HG03439 (cell line): ENCODE measurements at regions not wholly inside any gene's neighbourhood (a gene's known extent, or its start where the extent isn't known, plus 50 kb on each side); places are given as distances from the start of the nearest gene placed in this dataset.

Experiments
- ATAC-seq: cut with Tn5 transposase; IDR thresholded peaks from one replicate; pipeline ENCODE4 v1.9.1; 2021; ENCODE audit warnings: mild to moderate bottlenecking, moderate library complexity; ENCODE audit not compliant: unreplicated experiment

DNA sequence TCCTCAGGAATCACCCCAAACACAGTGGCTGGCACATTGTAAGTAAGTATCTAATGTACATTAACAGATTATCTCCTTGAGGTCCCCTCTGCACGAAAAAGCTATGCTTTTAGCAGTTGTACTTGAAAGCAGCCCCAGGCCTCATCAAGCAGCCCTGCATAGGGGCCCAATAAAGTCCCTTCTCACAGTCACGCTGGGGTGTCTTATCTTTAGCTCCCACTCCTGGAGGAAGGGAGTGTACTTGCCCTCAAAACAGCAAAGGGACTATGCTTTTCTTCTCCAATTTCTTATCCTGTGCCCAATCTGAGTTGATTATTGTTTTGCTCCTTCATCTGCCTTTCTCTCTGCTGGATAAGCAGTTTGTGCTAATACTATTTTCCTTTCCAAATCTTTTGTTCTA, 168.8 kb upstream of the PLXNA2 start:
- no peak for ATAC-seq

DNA sequence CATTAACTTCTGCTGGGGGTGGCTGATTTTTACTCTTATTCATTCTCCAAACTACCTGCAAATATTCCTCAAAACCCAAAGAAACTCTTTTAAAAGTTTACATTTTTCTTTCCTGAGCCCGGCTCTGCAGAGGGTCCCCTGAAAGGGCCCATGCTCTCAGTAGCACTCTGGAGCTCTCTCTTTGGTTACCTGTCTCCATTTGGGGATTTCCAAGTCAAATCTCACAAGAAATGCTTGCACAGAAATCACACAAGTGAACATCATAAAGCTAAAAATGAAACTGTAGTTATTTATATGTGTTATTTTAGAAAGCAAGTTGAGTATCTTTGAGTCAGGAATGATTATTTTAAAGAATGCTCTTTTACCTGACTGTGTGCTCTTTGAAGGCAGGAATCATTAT, 174.5 kb upstream of the PLXNA2 start:
- no peak for ATAC-seq

DNA sequence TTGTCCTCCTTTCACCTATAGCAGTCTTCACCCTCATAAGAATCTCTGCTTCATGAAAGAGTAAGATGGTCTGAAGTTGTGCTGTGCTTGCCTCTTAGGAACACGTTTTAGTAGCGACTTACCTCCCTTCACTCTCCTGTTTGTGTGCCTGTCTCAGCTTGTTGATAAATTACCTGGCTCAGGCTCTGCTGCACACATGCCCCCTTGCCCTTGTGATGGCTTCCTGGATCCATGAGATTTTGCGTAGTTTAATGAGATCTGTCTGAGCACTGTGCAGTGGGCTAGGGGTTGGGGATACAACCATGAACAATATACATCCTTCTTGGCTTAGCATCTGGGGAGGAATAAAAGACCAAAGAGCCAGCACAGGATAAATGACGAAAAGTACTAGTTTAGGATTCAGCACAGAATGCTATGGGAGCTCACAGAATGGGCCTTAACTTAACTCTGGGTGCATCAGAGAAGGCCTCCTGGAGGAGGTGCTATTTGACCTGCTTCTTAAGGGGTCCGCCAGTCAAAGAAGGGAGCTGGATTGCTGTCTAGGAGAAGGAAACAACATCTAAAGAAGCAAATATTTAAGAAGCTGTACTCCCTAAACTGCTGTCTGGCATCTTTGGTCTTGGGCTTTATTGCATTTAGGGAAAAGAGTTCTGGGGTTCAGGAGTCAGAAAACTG, 175.7 kb upstream of the PLXNA2 start:
- ATAC-seq: no peak

DNA sequence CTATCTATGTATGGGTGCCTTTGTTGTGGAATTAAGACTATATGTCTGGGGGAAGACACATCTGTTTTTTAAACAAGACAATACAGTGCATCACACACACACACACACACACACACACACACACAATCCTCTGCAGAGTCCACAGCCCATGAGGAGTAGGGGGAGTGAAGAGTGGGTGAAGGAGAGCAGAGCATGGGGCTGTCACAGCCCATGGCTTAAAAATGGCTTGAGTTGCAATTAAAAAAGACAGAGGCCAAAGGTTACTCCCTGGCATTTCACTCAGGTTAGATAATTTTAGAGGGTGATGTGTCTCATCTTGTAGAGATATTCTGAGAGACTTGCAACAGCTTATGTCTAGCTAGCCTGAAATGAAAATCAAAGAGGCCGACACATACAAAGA, 176.5 kb upstream of the PLXNA2 start:
- no peak for ATAC-seq

DNA sequence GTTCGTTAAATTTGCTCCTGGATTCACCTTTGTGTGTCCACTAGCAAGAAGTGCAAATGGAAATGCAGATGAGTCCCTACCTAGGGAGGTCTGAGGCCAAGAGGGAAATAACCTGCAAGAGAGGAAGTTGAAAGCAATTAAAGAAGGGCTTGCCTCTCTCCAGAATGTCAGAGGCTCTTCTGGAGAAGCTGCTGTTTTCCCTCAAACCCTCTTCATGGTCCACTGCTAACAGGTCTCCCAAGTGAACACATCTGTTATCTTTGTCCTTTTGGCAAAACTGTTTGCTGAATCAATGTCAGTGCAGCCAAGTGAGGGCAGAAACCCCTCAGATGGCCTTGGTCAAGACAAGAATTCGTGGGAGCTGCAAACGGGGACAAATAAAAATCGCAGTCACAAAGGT, 177.3 kb upstream of the PLXNA2 start:
- ATAC-seq: no peak

DNA sequence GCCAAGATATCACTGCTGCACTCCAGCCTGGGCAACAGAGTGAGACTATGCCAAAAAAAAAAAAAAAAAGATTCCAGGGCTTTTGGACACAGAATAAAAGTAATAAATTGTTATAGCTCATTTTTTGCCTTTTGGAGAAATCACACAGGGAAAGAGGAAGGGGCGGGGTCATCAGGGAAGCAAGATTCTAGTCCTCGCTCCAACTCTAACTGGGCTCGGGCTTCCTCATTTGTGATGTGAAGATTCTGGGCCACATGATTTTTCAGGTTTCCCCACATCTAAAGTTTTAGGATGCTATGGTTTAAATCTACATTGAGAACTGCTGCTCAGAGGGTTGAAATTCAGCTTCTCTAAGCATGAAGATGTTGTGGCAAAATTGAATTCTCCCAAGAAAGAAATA, 179.3 kb upstream of the PLXNA2 start:
- no peak for ATAC-seq

DNA sequence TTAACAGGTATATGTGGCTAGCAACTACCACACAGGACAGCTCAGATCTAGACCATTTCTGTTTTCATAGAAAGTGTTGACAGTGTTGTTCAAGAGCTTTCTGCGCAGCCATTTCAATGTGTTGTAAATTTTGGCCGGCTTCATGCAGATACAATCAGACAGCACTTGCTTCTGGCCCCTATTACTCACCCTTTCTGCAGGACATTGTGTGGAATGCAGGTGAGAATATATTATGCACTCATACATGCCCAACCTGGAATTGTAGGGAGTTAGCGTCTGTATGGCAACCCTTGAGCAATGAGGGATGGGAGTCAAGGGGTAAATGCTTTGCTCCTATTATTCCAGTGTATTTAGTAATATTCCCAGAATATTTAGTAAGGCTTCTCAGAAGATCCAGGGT, 180.9 kb upstream of the PLXNA2 start:
- no peak for ATAC-seq

DNA sequence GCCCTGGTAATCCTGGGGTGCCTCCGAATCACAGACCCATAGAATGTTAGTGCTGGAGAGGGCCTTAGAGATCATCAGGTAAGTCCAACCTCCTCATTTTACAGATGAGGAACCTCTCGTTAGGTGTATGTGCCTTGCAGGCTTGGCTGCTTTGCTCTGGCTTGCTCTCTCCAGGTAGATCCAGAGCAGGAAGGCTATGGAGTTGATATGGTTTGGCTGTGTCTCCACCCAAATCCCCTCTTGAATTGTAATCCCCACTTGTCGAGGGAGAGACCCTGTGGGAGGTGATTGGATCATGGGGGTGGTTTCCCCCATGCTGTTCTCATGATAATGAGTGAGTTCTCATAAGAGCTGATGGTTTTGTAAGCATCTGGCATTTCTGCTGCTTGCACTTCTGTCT, 186.0 kb upstream of the PLXNA2 start:
- ATAC-seq: no peak

DNA sequence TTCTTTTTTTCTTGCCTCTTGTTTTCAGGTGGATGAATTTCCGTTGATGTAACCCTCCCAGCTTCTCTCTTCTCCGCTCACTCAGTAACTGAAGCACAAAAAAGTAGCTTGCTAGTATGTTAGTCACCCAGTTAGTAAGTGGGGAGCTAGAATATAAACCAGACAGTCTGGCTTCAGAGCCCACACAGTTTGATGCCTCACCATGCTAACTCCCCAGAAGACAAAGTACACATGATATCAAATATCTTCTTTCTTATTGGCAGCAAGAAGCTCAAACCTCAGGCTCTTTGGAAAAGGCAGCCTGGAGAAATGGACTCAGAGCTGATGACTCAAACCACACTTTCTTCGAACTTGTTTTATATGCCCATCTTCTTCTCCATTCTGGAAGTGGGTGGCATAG, 187.5 kb upstream of the PLXNA2 start:
- ATAC-seq: no peak

DNA sequence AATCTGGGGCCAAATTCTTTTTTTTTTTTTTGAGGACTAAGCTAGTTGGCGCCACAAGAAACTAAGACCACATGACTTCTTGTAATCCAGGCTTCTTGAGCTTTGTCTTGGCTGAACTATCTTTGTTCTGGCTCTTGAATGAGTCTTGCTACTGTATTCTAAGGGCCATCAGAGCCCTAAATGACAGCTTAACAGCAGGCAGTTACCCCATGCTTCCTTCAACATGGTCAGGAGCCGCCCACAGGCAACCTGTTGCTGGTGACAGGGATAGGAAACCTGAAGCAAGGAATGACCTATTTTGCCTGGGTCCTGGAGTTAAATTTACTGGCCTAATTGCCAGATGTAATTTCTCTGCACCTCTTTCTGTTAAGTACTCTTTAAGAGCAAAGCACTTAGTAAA, 188.2 kb upstream of the PLXNA2 start:
- ATAC-seq: no peak

DNA sequence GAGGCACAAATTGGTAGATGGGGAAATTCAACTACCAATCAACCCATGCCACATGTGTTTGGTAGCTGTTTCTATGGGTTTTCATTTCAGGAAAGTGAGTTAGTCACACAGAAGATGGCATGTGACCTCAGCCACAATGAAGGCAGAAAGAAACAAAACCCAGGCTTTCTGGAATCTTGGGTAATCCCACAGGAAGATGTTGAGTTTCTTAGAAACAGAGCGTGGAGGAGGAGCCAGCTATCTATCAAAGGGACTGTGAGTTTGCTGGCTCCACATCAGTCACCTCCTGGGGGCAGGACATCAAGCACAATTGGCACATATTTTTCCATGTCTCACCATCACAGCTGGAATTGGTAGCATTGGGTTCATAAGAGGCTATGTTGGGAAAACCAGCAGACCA, 188.9 kb upstream of the PLXNA2 start:
- ATAC-seq: no peak

DNA sequence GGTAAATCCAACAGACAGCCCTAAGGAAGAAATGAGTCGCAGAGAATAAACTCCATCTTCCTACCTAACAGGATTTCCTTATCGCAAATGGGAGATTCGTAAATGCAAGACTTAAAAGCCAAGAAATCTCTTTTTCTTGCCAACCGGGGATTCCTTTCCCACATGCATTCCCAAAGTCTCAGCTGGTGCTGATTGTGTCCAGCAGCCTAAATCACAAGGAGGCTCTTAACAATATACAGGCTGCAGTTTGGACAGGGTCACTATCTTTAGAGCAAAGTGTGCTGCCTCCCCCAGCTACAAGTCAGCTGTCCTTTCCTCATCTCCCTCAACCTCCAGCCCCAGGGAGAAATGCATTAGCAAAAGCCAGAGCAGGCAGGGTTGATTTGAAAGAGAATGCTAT, 189.8 kb upstream of the PLXNA2 start:
- no peak for ATAC-seq

DNA sequence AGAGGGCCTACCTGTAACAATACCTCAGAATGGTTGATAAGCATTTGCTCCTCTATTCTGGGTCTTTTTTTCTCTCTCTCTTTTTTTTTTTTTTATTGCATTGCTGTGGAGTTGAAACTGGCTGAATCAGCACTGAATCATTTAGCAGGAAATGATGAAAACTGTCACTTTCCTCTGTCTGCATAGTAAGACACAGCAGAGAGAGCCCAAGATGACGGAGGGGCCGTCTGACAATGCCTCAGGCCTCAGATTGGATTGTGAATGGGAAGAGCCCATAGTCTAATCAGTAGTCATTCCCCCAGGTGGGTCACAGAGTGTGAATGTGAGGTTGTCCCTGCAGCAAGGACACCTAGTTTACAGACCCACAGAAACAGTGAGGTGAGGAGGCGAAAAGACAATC, 193.2 kb upstream of the PLXNA2 start:
- no peak for ATAC-seq

DNA sequence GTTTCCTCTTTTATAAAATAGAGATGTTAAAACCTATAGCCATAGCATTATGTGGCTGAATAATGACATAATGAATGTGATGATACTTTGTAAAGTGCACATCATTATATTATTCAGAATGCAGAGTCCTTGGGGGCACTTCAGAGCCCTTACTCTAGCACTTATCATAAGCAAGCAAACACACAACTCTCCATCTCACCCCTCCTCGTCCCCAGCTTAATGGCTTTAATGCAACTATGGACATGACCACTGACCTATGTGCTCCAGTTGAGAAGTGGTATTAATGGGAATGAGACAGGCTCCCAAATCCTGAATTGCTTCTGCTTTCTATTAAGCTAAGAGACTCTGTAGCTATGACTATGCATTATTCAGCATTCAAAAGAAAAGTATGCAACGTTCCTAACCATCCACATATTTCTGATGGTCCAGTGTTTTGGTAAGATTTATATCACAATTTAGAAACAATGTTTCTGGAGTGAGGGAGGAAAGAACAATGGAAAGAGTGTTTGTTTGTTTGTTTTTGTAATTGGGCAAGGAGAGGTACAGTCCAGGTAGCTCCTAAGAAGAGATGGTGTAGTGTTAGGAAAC, 194.0 kb upstream of the PLXNA2 start:
- ATAC-seq: no peak

DNA sequence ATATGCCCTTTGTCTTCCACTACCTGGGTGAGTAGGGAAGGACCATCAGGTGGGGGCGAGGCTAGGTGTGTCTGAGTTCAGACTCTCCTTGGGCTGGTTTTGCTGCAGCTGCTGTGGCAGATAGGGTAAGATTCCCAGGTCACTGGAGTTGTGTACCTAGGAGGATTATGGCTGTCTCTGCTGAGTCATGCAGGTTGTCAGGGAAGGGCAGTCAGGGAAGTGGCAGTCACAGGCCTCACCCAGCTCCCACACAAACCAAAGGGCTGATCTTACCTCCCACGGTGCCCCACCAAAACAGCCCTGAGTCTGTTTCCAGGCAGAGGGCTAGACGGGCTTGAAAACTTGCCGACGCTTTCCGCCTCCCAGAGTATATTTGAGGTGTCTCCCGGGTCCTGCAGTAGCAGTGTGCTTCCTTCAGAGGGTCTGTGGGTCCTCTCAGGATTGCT, 201.6 kb upstream of the PLXNA2 start:
- no peak for ATAC-seq

DNA sequence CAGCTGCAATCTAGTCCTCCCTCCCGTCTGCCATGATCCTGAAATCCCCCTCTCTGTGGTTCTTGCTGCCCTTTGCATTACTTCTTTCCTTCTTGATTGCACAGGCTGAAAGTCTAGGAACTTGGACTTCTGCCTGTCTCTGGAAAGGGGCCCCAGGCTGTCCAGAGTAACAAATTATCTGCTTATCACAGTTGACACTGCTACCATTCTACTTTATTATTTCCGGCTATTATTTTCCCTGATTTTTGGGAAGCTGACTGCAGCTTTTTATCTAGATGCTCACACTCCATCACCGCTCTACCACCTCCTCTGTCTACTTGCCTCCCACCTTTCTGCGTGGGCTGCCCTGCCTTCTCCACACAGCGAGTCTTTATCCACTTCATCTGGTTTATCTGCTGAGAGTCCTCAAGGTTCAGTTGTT, 202.1 kb upstream of the PLXNA2 start:
- ATAC-seq: no peak

DNA sequence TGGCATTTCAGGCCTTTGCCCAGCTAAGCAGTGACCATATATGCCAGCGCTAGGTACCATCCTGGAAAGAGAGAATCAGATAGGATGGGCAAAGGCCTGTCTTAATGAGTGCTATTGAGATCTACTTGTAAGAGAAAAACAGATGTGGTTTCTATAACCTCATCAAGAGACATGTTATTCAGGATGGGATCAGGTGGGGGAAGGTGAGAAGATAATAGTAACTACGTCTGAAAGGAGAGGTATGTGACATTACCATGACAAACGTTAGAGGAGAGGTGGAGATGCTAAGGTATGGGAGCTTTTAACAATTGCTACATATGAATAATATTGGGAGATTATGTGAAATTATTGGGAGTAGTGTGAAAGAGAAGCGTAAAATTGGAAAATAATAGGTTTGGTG, 204.2 kb upstream of the PLXNA2 start:
- ATAC-seq: no peak

DNA sequence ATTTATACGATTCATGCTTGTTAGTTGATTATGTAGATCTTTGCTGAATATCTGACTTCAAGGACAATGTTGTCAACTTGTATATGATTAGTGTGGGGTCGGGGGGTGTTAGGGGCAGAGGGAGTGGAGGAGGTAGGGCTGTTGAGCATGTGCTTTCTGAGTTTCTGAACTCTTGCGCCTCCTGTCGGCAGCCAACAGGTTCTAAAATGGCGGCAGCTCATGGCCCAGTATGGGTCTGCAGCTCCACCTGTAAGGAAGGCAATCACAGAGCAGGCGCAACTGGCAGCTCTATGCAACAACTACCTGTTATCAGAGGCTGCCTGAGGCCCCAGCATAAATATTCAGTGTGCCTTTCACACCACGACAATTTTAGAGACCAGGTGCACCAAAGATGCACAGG, 205.8 kb upstream of the PLXNA2 start:
- ATAC-seq: no peak

DNA sequence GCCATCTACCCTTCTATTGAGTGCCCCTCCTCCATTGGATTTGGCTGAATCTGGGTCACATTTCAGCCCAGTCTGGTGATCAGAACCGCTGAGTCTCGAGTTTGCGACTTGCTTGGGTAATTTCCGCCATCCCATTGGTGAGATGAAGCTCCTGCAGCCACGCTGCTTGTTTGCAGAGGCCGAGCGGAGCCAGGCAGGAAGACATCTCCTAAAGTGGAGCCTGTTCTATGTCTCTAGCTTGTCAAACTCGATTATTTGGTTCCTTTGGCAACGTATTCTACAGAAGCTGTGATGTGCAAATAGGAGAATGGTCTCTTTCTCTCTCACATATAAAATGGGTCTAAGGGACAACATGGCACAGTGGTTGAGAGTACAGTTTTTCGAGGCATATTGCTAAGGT, 206.8 kb upstream of the PLXNA2 start:
- ATAC-seq: no peak

DNA sequence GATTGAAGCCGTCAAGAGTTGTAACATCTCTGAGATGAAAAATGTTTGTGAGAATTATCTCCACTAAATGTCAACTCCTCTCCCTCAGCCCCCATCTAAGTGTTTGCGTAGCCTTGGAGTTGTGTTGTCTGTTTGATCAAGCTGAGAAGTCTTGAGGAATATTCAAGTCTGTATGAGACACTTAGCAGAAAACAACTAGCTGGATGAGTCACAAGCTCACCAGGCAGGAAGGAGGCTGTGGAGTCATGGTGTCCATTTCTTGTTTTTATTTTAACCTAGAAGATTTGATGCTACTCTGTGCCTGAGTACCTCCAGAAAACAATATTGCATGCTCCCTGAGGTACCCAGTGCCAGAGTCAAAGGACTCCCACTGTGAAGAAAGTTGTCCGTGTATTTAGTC, 211.6 kb upstream of the PLXNA2 start:
- no peak for ATAC-seq

DNA sequence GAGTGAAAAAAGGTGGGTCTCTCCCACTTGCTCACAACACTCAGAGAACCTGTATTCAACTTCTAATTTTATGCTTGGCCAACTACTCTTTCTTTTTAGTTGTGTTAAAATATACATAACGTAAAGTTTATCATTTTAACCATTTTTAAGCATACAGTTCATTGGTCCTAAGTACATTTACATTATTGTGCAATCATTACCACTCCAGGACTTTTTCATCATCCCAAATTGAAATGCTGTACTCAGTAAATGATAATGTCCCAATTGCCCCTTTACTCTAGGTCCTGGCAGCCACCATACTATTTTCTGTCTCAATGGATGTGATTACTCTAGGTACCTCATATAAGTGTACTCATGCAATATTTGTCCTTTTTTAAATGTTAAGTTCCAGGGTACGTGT, 212.3 kb upstream of the PLXNA2 start:
- no peak for ATAC-seq

DNA sequence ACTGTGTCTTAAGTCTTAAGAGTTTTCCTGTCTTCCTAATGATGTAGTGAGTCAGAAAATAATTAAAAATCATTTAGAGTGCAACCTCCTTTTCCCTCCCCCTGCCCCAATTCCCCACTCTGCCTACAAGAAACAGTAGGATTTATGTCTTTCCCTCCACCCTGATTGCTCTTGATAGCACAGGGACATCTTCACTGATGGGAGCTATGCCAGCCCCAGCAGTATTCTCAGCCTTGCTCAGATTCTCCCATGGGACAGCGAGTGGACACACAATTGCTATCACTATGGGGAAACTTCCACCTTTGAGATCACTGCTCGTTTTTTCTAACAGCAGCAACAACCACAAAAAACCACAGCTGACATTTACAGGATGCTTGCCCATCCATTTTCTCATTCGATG, 216.6 kb upstream of the PLXNA2 start:
- ATAC-seq: no peak

DNA sequence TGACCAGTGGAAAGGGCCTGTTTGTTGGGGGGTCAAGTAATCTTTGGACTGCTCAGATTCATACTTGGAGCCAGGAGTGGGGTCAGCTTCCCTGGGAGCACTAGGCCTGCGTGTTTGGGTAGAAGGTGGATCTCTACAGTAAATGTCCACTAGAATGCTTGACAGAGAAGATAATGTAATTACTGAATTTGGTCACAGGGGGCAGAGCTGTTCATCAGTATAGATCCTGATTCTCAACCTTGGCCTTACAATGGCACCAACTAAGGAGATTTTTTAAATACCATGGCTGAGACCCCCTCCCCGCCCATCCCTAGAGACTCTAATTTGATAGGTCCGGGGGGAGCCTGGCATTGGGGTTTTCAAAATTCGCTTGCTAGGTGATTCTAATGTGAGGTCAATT, 217.5 kb upstream of the PLXNA2 start:
- ATAC-seq: no peak
